ENCODE measurements at regions not wholly inside any gene's neighbourhood (a gene's known extent, or its start where the extent isn't known, plus 50 kb on each side); places are given as distances from the start of the nearest gene placed in this dataset.

- POLR2A ChIA-PET = no interaction called here
- Histone ChIP-seq H2AFZ (ENCODE audit: control insufficient read depth, low read depth, low read length) (no peak overlapping the region), H3K79me2 (ENCODE audit: control insufficient read depth, insufficient read depth, low read length) (no peaks in the 10 kb centered on the region), H3K4me3 (no peak overlapping the region), H4K20me1 (ENCODE audit: control insufficient read depth, insufficient read depth) (no peaks in the 10 kb centered on the region), H3K9ac (ENCODE audit: control insufficient read depth, insufficient read depth, low read length) (no peak overlapping the region), H3K27ac (ENCODE audit: control insufficient read depth, insufficient read depth) (no peak overlapping the region), H3K4me2 (ENCODE audit: control insufficient read depth, insufficient read depth) (no peak overlapping the region), H3K27me3 (replicated peaks in 1 of 2; ENCODE audit: control insufficient read depth in 2 of 2, insufficient read depth in 2 of 2, low read length in 1 of 2) (peaks cover 2 to 7% of the 10 kb centered on the region in 2 experiments; a peak in 3 of 4 replicates), H3K4me1 (ENCODE audit: control insufficient read depth, insufficient read depth, low read length) (no peaks in the 10 kb centered on the region), H3K9me3 (replicated peaks; ENCODE audit: control insufficient read depth, insufficient read depth, low read length) (no peaks in the 10 kb centered on the region), H3K36me3 (ENCODE audit: control insufficient read depth in 2 of 2, insufficient read depth in 2 of 2, low read length in 1 of 2) (no peaks in the 10 kb centered on the region)
- ATAC-seq (no peak), DNase-seq (ENCODE audit: low read depth, low spot score) (no peak), FAIRE-seq (no peak)
- no TSS peak for BruUV-seq (replicated peaks)
- 35% methylated on average over 20 of the region's 20 CpGs for WGBS (ENCODE audit: insufficient coverage, insufficient replicate concordance, low lambda C conversion rate, missing lambda C conversion rate)
- CTCF ChIA-PET = interaction anchor here (1.2 to 1.4 kb wide), 2 partner anchors 9 to 22 kb away, joined by 3 read pairs; no protein-coding TSS in a partner anchor
- RAD21 ChIA-PET (ENCODE audit: unreplicated experiment) = no interaction called here
- SMC1A ChIA-PET (ENCODE audit: uncharacterized antibody, unreplicated experiment) = interaction anchor here (1.5 kb wide), 1 partner anchor 8 kb away, joined by 3 read pairs; no protein-coding TSS in a partner anchor
- intact Hi-C loops (cut with micrococcal nuclease; ENCODE audit: unreplicated experiment) (no loop called here), in situ Hi-C loops (cut with MboI) (no loop called here)
- TF ChIP-seq BCL3 (IDR thresholded peaks at IDR 0.05; ENCODE audit: borderline replicate concordance, insufficient read depth, low read depth, low read length, poor library complexity, severe bottlenecking) = no peak
- TF ChIP-seq ZNF217 (IDR thresholded peaks at IDR 0.05) = no peak
- no peak for TF ChIP-seq NR2F1 (conservative IDR thresholded peaks at IDR 0.05)
- TF ChIP-seq SPI1 (IDR thresholded peaks at IDR 0.05; ENCODE audit: borderline replicate concordance, insufficient read depth, low read depth, low read length) = no peak
- TF ChIP-seq PKNOX1 (IDR thresholded peaks at IDR 0.05) = no peak
- TF ChIP-seq SKIL (IDR thresholded peaks at IDR 0.05; ENCODE audit: low read depth, poor library complexity, severe bottlenecking) = no peak
- TF ChIP-seq ZNF274 (IDR thresholded peaks at IDR 0.05; ENCODE audit: insufficient read depth, insufficient read length) = no peak
- no peak for TF ChIP-seq POLR2A (IDR thresholded peaks at IDR 0.05; ENCODE audit: low read depth, low read length)
- TF ChIP-seq FOXM1 (IDR thresholded peaks at IDR 0.05; ENCODE audit: low read depth, low read length) = no peak
- TF ChIP-seq KLF5 (IDR thresholded peaks at IDR 0.05; ENCODE audit: partially characterized antibody) = no peak
- TF ChIP-seq ZBTB4 (CRISPR knock-in tag; IDR thresholded peaks at IDR 0.05) = no peak
- no peak for TF ChIP-seq USF2 (IDR thresholded peaks at IDR 0.05; ENCODE audit: borderline replicate concordance, low read depth, low read length)
- no peak for TF ChIP-seq ZBED1 (IDR thresholded peaks at IDR 0.05; ENCODE audit: borderline replicate concordance)
- no peak for TF ChIP-seq SUPT20H (IDR thresholded peaks at IDR 0.05; ENCODE audit: borderline replicate concordance, control insufficient read depth, low read depth, low read length)
- no peak for TF ChIP-seq RFX5 (IDR thresholded peaks at IDR 0.05; ENCODE audit: low read depth, low read length)
These were observed 133.8 kb upstream of the IQSEC1 start for GRCh38 chr3:13206799-13207577.
